HG03432 (cell line): ENCODE measurements at regions not wholly inside any gene's neighbourhood (a gene's known extent, or its start where the extent isn't known, plus 50 kb on each side); places are given as distances from the start of the nearest gene placed in this dataset.

Source experiments
- ATAC-seq: cut with Tn5 transposase; IDR thresholded peaks from one replicate; pipeline ENCODE4 v1.9.1; 2021; ENCODE audit warnings: mild to moderate bottlenecking, moderate library complexity; ENCODE audit not compliant: unreplicated experiment

DNA sequence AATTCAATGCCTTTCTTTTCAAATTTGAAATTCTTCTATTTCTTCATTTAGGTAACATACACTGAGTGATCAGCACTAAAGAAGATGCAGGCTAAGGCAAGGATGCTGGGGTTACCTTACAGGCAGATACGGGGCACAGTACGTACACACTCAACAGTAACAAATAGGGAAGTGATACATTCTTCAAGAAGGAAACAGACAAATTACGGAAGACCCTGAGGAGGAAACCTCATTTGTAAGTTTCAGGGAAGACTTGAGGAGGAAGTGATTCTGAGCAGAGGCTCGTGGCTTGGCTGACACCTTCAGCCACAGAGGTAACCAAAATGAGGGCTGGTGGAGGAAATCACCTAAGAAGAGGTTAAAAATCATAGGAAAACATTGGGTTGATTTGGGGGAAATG is 1108.3 kb upstream of the KLHL29 start:
- ATAC-seq = peak; percentile 80

DNA sequence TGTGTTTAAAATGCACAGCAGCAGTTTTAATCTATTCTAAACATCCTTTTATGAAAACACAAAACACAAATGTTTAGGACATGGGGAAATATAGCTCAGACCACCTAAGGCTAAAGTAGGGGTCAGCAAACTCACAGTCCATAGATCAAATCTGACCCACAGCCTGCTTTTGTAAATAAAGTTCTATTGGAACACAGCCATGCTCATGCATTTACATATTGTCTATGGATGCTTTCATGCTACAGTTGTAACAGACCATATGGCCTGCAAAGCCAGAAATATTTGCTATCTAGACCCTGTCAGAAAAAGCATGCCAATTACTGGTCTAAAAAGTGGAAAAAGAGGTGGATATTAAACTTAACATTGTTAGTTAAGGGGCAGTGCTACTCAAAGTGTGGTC is 1105.4 kb upstream of the KLHL29 start:
- ATAC-seq = no peak

DNA sequence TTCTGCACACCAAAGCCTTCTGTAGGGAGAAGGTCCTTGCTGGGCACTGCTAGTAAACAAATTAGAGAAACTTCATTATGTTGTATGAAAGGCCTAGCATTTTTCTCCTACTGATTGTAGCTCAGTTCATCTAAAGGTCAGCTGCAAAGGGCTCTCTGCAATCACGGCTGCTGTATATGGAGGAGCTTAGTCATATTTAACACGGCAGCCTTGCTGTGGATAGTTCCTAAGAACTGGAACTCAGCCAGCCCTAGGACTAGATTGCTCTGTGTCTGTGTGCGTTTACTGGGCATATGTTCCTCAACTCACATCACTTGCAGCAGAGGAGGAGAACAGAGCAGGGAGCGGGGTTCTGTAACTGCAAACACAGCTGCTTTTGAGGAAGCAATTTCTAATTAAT is 1103.9 kb upstream of the KLHL29 start:
- ATAC-seq = no peak

DNA sequence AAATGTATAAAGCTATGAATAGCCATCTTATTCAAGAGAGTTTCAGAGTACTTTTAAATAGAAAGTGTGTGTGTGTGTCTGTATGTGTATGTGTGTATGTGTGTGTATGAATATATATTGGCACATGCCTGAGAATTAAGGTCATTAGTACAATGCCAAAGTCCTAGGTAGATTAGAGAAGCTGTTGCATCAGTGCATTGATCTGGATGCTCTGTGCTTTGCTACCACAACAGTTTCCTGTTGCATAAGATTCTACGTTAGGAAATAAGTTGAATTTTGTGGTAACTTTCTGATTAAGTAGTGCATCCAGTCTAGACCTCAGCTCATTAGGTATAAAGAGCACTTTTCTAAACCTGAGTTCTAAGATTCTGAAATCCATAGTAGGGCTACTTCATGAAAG is 1102.8 kb upstream of the KLHL29 start:
- ATAC-seq = no peak

DNA sequence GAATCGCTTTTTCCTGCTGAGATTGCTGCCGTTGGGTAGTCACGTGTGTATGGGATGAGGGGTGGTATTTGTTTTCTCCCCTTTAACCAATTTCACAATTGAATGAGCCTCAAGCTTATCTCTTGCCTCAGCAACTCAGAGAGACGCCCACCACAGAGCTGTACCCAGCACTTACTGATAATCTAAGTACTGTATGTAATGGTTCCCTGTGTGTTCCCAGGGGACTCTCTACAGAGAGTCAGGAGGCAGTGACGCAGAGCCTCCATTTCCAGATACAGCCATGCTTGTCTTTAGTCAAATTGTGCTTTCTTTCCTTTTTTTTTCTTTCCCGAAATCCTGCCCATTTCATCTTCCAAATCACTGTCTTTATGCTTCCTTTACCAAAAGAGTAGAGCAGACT is 1102.1 kb upstream of the KLHL29 start:
- no peak for ATAC-seq

DNA sequence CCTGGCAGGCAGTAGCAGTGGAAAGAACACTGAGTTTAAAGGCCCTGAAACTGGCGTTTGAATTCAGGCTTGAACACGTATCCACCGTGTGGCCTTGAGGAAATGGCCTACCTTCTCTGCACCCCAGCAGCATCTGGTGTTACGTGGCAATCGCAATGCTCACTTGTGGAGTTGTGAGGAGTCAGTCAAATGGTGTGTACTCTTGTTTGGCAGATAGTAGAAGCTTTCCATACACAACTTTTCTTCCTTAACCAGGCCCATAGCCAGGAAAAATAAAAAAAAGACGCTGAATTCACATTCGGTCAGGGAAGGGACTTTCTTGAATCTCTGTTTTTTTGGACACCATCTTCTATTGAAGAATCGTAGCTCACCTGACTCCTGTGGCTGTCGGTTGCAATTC is 1101.5 kb upstream of the KLHL29 start:
- ATAC-seq = no peak

DNA sequence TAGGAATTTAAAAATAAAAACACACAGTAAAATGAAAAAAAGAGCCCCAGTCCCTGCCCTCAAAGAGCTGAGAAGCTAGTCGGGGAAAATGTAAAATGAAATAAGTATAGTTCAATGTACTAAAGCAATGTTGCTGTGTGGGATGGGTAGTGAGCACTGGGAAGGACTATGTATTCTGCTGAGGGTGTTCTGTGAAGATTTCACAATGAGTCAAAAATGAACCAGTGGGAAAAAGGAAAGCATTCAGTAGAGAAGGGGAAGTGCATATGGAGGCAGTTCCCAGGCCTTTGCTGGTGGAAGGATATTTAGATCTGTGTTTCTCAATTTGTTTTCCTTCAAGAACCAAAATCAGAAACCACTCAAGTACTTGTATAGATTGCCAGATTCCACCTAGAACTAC is 1094.7 kb upstream of the KLHL29 start:
- ATAC-seq = no peak

DNA sequence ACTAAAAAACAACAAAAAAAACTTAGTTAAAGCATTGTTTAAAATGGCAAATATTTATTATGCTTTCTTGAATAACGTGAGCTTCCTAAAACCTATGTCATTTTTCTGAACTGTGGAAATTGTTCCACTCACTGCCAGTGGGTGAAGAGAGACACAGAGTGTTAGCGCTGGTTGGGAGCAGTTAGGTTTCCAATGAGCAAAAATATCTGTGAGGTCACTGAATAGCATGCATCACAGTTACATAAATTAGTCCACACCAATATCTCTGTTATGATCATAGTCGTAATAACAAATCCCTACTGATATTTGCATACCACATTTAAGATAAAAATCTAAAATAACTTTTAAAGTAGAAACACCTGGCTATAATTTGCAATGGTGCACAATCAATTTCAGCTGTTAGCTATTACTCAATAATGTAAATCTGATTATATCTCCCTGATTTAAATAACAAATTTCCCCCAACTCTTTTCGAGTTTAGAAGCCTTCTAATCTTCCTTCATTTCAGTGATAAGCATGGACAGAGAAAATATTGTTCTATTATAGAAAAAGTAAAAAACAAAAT is 1094.0 kb upstream of the KLHL29 start:
- ATAC-seq = no peak

GRCh38 chr2:22301228-22301627 is 1083.8 kb upstream of the KLHL29 start:
- ATAC-seq = no peak

DNA sequence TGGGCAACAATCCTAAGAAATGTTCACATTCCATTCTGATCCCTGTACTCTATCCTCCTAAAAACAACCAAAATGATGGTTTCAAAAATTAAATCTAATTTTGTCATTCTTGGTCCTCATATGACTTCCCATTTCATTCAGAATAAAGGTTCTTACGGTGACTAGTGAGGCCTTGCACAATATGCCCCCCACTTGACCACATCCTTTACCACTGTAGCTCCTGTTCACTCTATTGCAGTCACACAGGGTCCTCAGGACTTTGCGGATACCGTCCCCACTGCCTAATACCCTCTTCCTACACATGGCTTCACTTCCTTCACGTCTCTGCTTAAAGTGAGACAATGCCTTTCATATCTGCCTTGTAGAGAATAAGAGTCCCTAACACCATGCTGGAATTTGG is 1058.7 kb upstream of the KLHL29 start:
- ATAC-seq = no peak

DNA sequence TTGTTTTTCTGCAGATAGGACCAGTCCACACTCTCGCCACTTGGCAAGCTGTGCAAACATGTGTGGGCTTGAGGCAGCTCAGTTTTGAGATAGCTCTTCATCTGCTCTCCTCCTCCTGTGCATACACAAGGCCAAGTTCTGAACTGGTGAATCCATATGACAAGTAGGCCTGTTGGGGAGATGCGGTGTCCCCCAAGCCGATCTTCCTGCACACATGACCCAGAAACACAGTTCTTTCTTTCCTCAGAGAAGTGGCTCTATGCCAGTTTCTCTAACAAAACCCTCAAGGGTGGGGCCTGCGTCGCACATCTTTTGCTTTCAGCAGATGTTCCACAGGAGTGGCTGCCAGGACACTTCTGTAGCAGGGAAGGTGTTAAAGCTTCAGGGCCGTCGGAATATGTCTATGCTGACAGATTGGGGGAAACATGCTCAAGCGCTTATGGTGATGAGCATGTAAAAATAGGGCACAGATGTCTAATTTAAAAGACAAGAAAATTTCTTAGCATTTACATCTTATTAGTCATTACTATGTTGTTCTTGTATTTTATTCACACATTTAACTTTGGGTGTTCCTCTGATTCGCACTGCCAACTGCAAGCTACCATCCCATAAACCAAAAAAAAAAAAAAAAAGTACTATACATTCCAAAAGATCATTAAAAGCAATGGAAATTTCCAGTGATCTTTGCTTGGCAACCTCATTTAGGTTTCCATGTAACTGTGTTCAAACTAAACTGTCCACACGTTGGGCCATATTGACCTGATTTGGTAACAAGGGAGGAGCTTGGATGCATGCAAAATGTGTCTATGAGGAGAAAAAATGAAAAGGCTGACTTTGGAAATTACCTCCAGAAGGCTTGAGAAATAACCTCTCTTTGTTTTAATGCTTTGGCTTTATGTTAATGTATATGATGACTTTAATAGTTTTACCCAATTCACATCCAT is 1055.5 kb upstream of the KLHL29 start:
- no peak for ATAC-seq

DNA sequence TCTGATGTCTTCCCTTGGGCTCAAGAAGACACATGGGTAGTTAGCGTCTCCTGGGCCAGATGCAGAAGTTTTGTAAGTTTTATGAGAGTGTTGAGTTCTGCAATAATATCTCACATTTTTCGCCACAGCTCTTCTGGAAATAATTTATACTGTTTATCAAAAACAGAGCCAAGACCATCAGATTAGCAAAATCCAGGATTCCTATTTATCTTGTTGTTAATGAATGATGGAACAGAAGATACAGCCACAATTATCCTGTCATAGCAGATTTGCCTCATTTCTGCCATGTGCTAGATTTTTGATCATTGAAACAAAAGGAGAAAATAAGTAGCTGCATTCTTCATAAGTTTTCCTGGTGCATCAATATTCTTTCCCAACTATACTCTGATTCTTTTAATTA is 1048.6 kb upstream of the KLHL29 start:
- no peak for ATAC-seq

GRCh38 chr2:22340716-22341115 is 1044.3 kb upstream of the KLHL29 start:
- no peak for ATAC-seq

- no peak for ATAC-seq
Observed at GRCh38 chr2:22347306-22347705, 1037.7 kb upstream of the KLHL29 start.

GRCh38 chr2:22350621-22351020 is 1034.4 kb upstream of the KLHL29 start:
- ATAC-seq = no peak

- peak; percentile 82 for ATAC-seq
Observed at GRCh38 chr2:22355816-22356433, 1029.1 kb upstream of the KLHL29 start.

DNA sequence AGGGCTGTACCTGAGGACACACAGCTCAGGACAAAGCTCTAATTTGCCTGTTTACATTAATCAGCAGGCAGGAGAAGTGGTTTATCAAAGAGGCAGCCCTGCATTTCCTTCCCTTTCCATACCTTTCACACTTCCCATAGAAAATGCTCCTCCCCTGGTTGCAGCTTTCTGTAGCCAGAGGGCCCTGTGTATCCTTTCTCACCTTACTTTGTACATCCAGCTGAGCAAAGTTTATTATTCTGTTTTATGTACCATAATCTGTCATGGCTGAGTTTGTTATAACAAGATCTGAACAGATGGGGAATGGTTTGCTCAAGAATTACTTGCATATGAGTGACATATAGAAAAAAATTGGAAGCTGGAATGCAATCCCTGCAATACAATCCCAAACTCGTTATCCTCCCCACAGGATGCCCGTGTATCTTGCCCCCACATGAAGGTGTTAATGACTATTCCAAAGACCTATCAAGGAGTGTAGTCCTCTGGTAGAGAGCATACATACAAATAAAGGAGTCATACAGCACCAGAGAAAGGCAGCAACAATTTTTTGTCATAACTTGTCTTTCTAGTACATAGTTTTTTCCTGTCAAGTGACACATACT is 1025.8 kb upstream of the KLHL29 start:
- no peak for ATAC-seq

- ATAC-seq = no peak
Observed at GRCh38 chr2:22360735-22361374, 1024.1 kb upstream of the KLHL29 start.

DNA sequence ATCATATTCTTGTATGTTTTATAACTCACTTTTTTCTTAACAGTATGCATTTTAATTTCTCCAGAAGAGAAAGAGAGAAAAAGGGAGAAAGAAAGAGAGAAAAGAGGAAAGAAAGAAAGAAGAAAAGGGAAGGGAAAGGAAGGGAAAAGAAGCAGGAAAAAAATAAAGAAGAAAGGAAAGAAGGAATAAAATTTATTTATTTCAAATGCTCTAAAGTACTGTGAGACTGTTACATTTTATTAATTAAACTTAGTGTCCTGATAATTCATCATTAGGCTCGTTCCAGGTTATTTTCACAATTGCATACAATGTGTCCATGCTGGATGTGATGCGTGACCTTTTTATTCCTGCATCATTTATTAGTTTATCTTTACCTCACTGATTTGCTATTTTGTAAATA is 1023.4 kb upstream of the KLHL29 start:
- no peak for ATAC-seq

GRCh38 chr2:22375096-22375495 is 1009.9 kb upstream of the KLHL29 start:
- no peak for ATAC-seq

DNA sequence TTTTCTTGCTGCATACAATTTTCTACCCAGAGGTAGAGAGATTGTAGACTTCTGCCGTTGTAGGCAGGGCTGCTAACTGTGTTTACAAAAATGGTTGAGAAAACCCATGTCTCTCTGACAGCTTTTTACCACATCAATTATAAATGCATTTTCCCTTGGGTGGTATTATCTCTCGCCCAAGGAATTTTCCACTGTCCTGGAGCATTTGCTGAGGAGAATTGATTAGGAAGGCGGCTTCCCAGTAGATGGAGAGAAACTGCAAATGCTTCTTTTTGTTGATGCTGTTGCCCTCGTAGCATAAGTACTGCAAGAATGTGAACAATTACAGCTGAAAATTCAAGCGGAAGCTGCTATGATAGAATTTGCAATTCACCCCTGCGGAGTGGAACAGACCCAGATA is 1007.7 kb upstream of the KLHL29 start:
- ATAC-seq = no peak
